Ovary (tissue), 7 donors: ENCODE measurements at regions not wholly inside any gene's neighbourhood (a gene's known extent, or its start where the extent isn't known, plus 50 kb on each side); places are given as distances from the start of the nearest gene placed in this dataset.
A peak's percentile ranks its signal among the peaks of the same experiment; 100 is the strongest.

Experiments
- DNase-seq, 5 donors: peaks; one replicate each; pipeline ENCODE4 v3.0.0-alpha.2; 2019 to 2020
- H3K27ac ChIP-seq, 2 donors: fragments of 200-600 bp; one replicate each; pipeline versions ENCODE4 v1.5.1 to v1.8.0; 2019 to 2022
- H3K27me3 ChIP-seq: fragments of 200-600 bp; one replicate; pipeline ENCODE4 v1.8.0; 2022
- H3K36me3 ChIP-seq: fragments of 200-600 bp; sonication (generic); one replicate; pipeline ENCODE4 v1.5.1; 2019
- H3K4me1 ChIP-seq: one replicate; pipeline ENCODE4 v1.8.1; 2013; ENCODE audit warnings: mild to moderate bottlenecking, moderate library complexity; ENCODE audit not compliant: insufficient read depth
- H3K4me3 ChIP-seq: fragments of 200-600 bp; sonication (generic); one replicate; pipeline ENCODE4 v1.5.1; 2017
- H3K9me3 ChIP-seq, 2 donors: fragments of 200-600 bp in 1 of 2; sonication (generic) in 1 of 2; one replicate each; pipeline versions ENCODE4 v1.5.1 to v1.8.1; 2013 to 2019; ENCODE audit warnings: mild to moderate bottlenecking in 1 of 2, moderate library complexity in 1 of 2
- CTCF ChIP-seq, 3 donors: fragments of 450-650 bp in 2 of 3; fragments of 200-600 bp in 1 of 3; IDR thresholded peaks; one replicate each; pipeline versions ENCODE4 v1.5.1 to v1.8.0; 2016 to 2022; ENCODE audit warnings: antibody characterized with exemption in 3 of 3, mild to moderate bottlenecking in 1 of 3
- EP300 ChIP-seq: sonication (generic); formaldehyde crosslinking; IDR thresholded peaks from one replicate; pipeline ENCODE4 v1.6.1; 2017; ENCODE audit warnings: antibody characterized with exemption
- POLR2A ChIP-seq: fragments of 450-650 bp; IDR thresholded peaks from one replicate; pipeline ENCODE4 v1.6.1; 2017; ENCODE audit warnings: antibody characterized with exemption, mild to moderate bottlenecking, moderate library complexity
- WGBS, 3 donors: extraction: QIAGEN DNeasy Blood & Tissue Kit in 1 of 3; methylation state at CpG; one replicate each; pipeline versions ENCODE4 v1.1.5 to v1.1.7; 2013 to 2017; 5-methylcytosine and 5-hydroxymethylcytosine counted together
- intact Hi-C, 4 donors: fragments of 100-400 bp; cut with DNase I; formaldehyde crosslinking; loops; one replicate each; pipeline versions ENCODE4 v1.11.0 to v1.15.1; 2022 to 2023
- donor health status: DM: no; HTN: no; CAD: no; lungs with moderate emphysema.
- donor health status: DM: no; HTN: no; CAD: no.
- donor health status: Bipolar disorder and iron deficiency.
- donor health status: DM: no; HTN: no; CAD: no.
- donor health status: DM: yes; HTN: yes; CAD: no.

DNA sequence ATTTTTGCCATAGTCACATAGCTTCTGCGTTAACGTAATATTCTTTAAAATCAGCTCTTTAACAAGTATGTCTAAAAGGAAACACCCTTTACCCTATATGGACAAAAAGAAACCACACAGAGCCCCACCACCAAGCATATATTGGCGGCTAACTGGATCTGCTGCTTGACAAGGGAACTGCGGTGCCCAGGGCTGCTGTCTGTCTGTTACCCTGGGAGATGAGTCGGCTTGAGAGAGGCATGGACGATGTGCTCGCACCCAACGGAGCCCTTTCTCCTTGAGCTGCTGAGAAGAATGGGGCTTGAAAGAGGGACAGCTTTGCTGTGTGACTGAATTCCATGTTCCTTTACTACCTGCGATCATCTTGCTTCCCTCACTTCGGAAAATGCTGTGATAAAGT lies 158.6 kb upstream of the SHB start:
- Histone ChIP-seq H3K27me3 (no peaks in the 10 kb centered on the region), H3K36me3 (no peaks in the 10 kb centered on the region), H3K9me3 (no peaks in the 10 kb centered on the region), H3K4me3 (no peak overlapping the region), H3K27ac (no peak overlapping the region), H3K4me1 (no peaks in the 10 kb centered on the region)
- DNase-seq: no peak
- intact Hi-C loops: loop anchor here in 1 of 4 donors (10.0 kb wide), 1 partner anchor 47 kb away; no protein-coding TSS in a partner anchor
- TF ChIP-seq EP300 (no peak), POLR2A (no peak), CTCF (IDR thresholded peaks at IDR 0.05) (no peak)
- WGBS, 3 donors: 57 to 64% (median 62%) methylated on average over 10 of the region's 10 CpGs

DNA sequence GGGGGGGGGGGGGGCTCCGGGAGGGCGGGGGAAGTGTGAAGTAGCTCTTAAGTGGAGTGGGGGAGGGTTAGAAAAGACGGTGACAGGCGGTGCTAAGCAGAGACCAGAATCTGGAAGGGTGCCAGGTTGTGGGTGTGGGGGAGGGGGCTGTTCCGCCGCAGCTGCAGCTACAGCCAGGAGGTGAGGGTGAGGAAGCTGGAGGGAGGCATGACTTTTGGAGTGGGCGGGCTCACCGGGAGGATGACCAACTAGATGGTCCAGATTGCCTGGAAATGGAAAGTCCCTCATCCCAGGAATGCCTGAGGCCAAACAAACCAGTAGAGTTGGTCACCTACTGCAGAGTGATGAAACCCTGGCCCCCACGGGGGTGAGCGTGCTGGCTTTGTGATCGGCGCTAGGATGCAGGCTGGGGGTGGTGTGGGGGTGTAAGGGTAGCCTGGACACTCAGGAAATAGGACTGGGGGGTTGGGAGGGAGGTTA lies 158.1 kb upstream of the SHB start:
- intact Hi-C loops: loop anchor here in 1 of 4 donors (10.0 kb wide), 1 partner anchor 48 kb away; no protein-coding TSS in a partner anchor
- H3K4me1 ChIP-seq: no peaks in the 10 kb centered on the region
- no peaks in the 10 kb centered on the region for H3K9me3 ChIP-seq

DNA sequence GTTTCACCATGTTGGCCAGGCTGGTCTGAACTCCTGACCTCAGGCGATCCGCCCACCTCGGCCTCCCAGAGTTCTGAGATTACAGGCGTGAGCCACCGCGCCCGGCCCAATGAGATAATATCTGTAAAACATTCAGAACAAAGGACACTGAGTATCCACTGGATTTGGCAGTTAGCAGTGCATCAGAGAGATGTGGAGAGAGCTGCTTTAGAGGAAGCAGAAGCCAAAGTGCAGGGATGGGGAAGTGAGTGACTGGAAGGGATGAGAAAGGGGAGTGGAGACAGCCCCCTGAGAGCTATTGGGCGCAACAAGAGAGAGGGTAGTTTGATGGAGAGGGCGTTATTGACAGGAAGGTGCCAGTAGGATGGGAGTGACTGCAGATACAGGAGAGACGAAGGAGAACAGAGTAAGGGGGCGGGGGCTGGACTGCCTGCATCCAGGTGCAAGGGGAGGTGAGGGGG lies 157.5 kb upstream of the SHB start:
- intact Hi-C loops: loop anchor here in 1 of 4 donors (10.0 kb wide), 1 partner anchor 48 kb away; no protein-coding TSS in a partner anchor
- H3K4me1 ChIP-seq: no peaks in the 10 kb centered on the region
- no peak for TF ChIP-seq EP300
- no peak for TF ChIP-seq CTCF (IDR thresholded peaks at IDR 0.05)
- no peak for TF ChIP-seq POLR2A
- H3K36me3 ChIP-seq: no peaks in the 10 kb centered on the region
- H3K27me3 ChIP-seq: no peaks in the 10 kb centered on the region
- 5 to 14% (median 11%) methylated on average over 11 of the region's 11 CpGs for WGBS, 3 donors
- no peak for DNase-seq
- no peaks in the 10 kb centered on the region for H3K9me3 ChIP-seq
- no peak overlapping the region for H3K4me3 ChIP-seq
- H3K27ac ChIP-seq: no peak overlapping the region

More for the DNA sequence above, 158.1 kb upstream of the SHB start:
- TF ChIP-seq POLR2A (no peak), CTCF (IDR thresholded peaks at IDR 0.05) (no peak), EP300 (no peak)
- no peak overlapping the region for H3K4me3 ChIP-seq
- no peaks in the 10 kb centered on the region for H3K36me3 ChIP-seq
- no peak overlapping the region for H3K27ac ChIP-seq
- WGBS, 3 donors: 4 to 7% (median 7%) methylated on average over 12 of the region's 12 CpGs
- no peaks in the 10 kb centered on the region for H3K27me3 ChIP-seq
- DNase-seq: peak in 3 of 5 donors; percentile 10 to 50 (median 17)

DNA sequence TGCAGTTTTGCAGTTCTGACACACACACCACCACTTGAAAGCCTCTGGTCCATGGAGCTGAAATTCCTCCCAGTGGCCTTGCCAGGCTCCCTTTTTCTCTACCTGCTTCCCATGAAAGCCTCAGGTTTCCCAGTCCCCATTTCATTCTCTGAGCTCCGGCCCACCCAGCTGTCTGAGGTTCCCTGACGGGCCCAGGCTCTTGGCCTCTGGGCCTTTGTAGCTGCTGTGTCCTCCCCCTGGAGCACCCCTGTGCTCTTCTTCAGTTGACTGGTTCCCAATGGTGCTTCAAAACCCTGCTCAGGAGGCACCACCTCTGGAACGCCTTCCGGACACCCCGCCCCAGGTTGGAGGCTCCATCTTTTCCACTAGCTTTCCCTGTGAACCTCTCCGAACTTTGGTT lies 155.9 kb upstream of the SHB start:
- no peaks in the 10 kb centered on the region for H3K9me3 ChIP-seq
- no peak overlapping the region for H3K27ac ChIP-seq
- H3K4me1 ChIP-seq: no peaks in the 10 kb centered on the region
- no peak for DNase-seq
- H3K27me3 ChIP-seq: no peaks in the 10 kb centered on the region
- H3K36me3 ChIP-seq: no peaks in the 10 kb centered on the region
- intact Hi-C loops: loop anchor here in 2 of 4 donors (5.0 to 10.0 kb wide), 2 partner anchors 50 to 58 kb away; no protein-coding TSS in a partner anchor
- TF ChIP-seq CTCF (IDR thresholded peaks at IDR 0.05) (no peak), EP300 (no peak), POLR2A (no peak)
- WGBS, 3 donors: 82 to 96% (median 91%) methylated on average over 6 of the region's 6 CpGs
- no peak overlapping the region for H3K4me3 ChIP-seq
